Bone marrow (tissue), 2 donors: ENCODE measurements at regions not wholly inside any gene's neighbourhood (a gene's known extent, or its start where the extent isn't known, plus 50 kb on each side); places are given as distances from the start of the nearest gene placed in this dataset.
A peak's percentile ranks its signal among the peaks of the same experiment; 100 is the strongest.
"Not testable (repeated sequence)": the region's sequence is repeated elsewhere in the genome, so short reads cannot be mapped to it uniquely, and the experiment has no call there.

Experiments used
- DNase-seq, 2 donors: peaks; one replicate each; lab custom pipeline; 2025; lab: John Stamatoyannopoulos, UW

- DNase-seq = no peak
Observed at GRCh38 chr7:82624965-82625364, 181.4 kb upstream of the CACNA2D1 start.

- DNase-seq = no peak
Observed at GRCh38 chr7:82624337-82624736, 180.8 kb upstream of the CACNA2D1 start.

GRCh38 chr7:82623812-82624211 is 180.2 kb upstream of the CACNA2D1 start:
- no peak for DNase-seq

GRCh38 chr7:82617156-82617555 is 173.6 kb upstream of the CACNA2D1 start:
- DNase-seq = peak in 1 of 2 donors; percentile 15

- peak in 1 of 2 donors; percentile 17 for DNase-seq
Observed at GRCh38 chr7:82616059-82616728, 172.6 kb upstream of the CACNA2D1 start.

- DNase-seq = peak; percentile 11 to 80
Observed at GRCh38 chr7:82615527-82615926, 171.9 kb upstream of the CACNA2D1 start.

GRCh38 chr7:82609746-82610145 is 166.2 kb upstream of the CACNA2D1 start:
- no peak for DNase-seq

- DNase-seq = peak in 1 of 2 donors; percentile 25
Observed at GRCh38 chr7:82605247-82605864, 161.8 kb upstream of the CACNA2D1 start.

GRCh38 chr7:82602066-82602465 is 158.5 kb upstream of the CACNA2D1 start:
- DNase-seq = no peak

- no peak for DNase-seq
Observed at GRCh38 chr7:82600531-82600930, 157.0 kb upstream of the CACNA2D1 start.

- no peak for DNase-seq
Observed at GRCh38 chr7:82599895-82600294, 156.3 kb upstream of the CACNA2D1 start.

GRCh38 chr7:82598958-82599357 is 155.4 kb upstream of the CACNA2D1 start:
- no peak for DNase-seq

- peak in 1 of 2 donors; percentile 80 for DNase-seq
Observed at GRCh38 chr7:82595795-82596194, 152.2 kb upstream of the CACNA2D1 start.

- DNase-seq = no peak
Observed at GRCh38 chr7:82595176-82595575, 151.6 kb upstream of the CACNA2D1 start.

GRCh38 chr7:82594665-82595064 is 151.1 kb upstream of the CACNA2D1 start:
- no peak for DNase-seq

- peak in 1 of 2 donors; percentile 52 for DNase-seq
Observed at GRCh38 chr7:82593780-82594179, 150.2 kb upstream of the CACNA2D1 start.

- no peak for DNase-seq
Observed at GRCh38 chr7:82592416-82592815, 148.8 kb upstream of the CACNA2D1 start.

GRCh38 chr7:82579047-82579446 is 135.5 kb upstream of the CACNA2D1 start:
- DNase-seq = no peak

GRCh38 chr7:82578430-82578829 is 134.9 kb upstream of the CACNA2D1 start:
- no peak for DNase-seq

GRCh38 chr7:82572195-82572880 is 128.8 kb upstream of the CACNA2D1 start:
- DNase-seq = peak; percentile 5 to 69

- not testable (repeated sequence) for DNase-seq
Observed at GRCh38 chr7:82571047-82571446, 127.5 kb upstream of the CACNA2D1 start.

GRCh38 chr7:82567841-82568240 is 124.3 kb upstream of the CACNA2D1 start:
- no peak for DNase-seq

- no peak for DNase-seq
Observed at GRCh38 chr7:82567356-82567755, 123.8 kb upstream of the CACNA2D1 start.
